ENCODE measurements at regions not wholly inside any gene's neighbourhood (a gene's known extent, or its start where the extent isn't known, plus 50 kb on each side); places are given as distances from the start of the nearest gene placed in this dataset.
"Not testable (repeated sequence)": the region's sequence is repeated elsewhere in the genome, so short reads cannot be mapped to it uniquely, and the experiment has no call there.

- DNase-seq = no peak
These were observed 581.5 kb downstream of the TBL1XR1 start for GRCh38 chr3:176615826-176616225.

GRCh38 chr3:176611703-176612102 is 585.6 kb downstream of the TBL1XR1 start:
- no peak for DNase-seq

- no peak for DNase-seq
These were observed 587.9 kb downstream of the TBL1XR1 start for GRCh38 chr3:176609361-176609760.

- not testable (repeated sequence) for DNase-seq
These were observed 591.7 kb downstream of the TBL1XR1 start for GRCh38 chr3:176605553-176605952.

GRCh38 chr3:176595307-176595706 is 602.0 kb downstream of the TBL1XR1 start:
- DNase-seq = no peak

GRCh38 chr3:176590722-176591121 is 606.6 kb downstream of the TBL1XR1 start:
- no peak for DNase-seq

- no peak for DNase-seq
These were observed 610.2 kb downstream of the TBL1XR1 start for GRCh38 chr3:176587089-176587488.

- no peak for DNase-seq
These were observed 612.7 kb downstream of the TBL1XR1 start for GRCh38 chr3:176584413-176585176.

- no peak for DNase-seq
These were observed 613.3 kb downstream of the TBL1XR1 start for GRCh38 chr3:176583956-176584355.

GRCh38 chr3:176581589-176581988 is 615.7 kb downstream of the TBL1XR1 start:
- no peak for DNase-seq

- DNase-seq = no peak
These were observed 617.5 kb downstream of the TBL1XR1 start for GRCh38 chr3:176579711-176580185.

GRCh38 chr3:176578316-176578715 is 619.0 kb downstream of the TBL1XR1 start:
- no peak for DNase-seq

GRCh38 chr3:176577447-176577846 is 619.8 kb downstream of the TBL1XR1 start:
- DNase-seq = no peak

- DNase-seq = no peak
These were observed 622.5 kb downstream of the TBL1XR1 start for GRCh38 chr3:176574786-176575185.

GRCh38 chr3:176571926-176572325 is 625.4 kb downstream of the TBL1XR1 start:
- no peak for DNase-seq

GRCh38 chr3:176570992-176571391 is 626.3 kb downstream of the TBL1XR1 start:
- DNase-seq = no peak

- DNase-seq = no peak
These were observed 629.1 kb downstream of the TBL1XR1 start for GRCh38 chr3:176568189-176568588.

GRCh38 chr3:176566757-176567156 is 630.5 kb downstream of the TBL1XR1 start:
- no peak for DNase-seq

- no peak for DNase-seq
These were observed 635.0 kb downstream of the TBL1XR1 start for GRCh38 chr3:176562331-176562730.

GRCh38 chr3:176561826-176562225 is 635.5 kb downstream of the TBL1XR1 start:
- DNase-seq = no peak

- no peak for DNase-seq
These were observed 642.3 kb downstream of the TBL1XR1 start for GRCh38 chr3:176554791-176555654.

GRCh38 chr3:176554264-176554663 is 643.0 kb downstream of the TBL1XR1 start:
- DNase-seq = no peak

GRCh38 chr3:176526942-176527341 is 670.3 kb downstream of the TBL1XR1 start:
- no peak for DNase-seq

- DNase-seq = no peak
These were observed 671.1 kb downstream of the TBL1XR1 start for GRCh38 chr3:176526225-176526624.

All from inflammatory macrophage treated with lipopolysaccharide for 1 hour (primary cell).